ENCODE measurements at regions not wholly inside any gene's neighbourhood (a gene's known extent, or its start where the extent isn't known, plus 50 kb on each side); places are given as distances from the start of the nearest gene placed in this dataset.

DNA sequence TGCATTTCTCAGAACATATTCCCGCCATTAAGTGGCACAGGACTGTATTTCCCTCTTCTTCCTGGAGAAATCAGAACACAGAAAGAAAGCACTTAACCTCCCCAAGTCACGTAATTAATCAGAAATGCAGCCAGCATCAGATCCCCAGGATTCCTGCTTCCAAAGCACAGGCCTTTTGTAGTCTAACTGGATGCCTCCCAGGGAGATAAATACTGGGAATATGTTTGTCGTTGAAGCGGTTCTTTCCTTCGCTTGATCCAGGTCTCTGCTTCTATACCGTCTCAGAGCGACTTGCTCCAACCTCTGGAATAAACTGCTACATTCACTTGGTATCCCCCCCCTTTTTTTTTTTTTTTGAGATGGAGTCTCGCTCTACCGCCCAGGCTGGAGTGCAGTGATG is 198.6 kb downstream of the KBTBD8 start:
- TF ChIP-seq SUZ12 (IDR thresholded peaks at IDR 0.05; ENCODE audit: extremely low read depth, insufficient read depth, insufficient read length) (no peak), ZNF274 (IDR thresholded peaks at IDR 0.05; ENCODE audit: low read depth, low read length) (no peak)

Measured in NT2/D1 (cell line).